ENCODE measurements at regions not wholly inside any gene's neighbourhood (a gene's known extent, or its start where the extent isn't known, plus 50 kb on each side); places are given as distances from the start of the nearest gene placed in this dataset.

DNA sequence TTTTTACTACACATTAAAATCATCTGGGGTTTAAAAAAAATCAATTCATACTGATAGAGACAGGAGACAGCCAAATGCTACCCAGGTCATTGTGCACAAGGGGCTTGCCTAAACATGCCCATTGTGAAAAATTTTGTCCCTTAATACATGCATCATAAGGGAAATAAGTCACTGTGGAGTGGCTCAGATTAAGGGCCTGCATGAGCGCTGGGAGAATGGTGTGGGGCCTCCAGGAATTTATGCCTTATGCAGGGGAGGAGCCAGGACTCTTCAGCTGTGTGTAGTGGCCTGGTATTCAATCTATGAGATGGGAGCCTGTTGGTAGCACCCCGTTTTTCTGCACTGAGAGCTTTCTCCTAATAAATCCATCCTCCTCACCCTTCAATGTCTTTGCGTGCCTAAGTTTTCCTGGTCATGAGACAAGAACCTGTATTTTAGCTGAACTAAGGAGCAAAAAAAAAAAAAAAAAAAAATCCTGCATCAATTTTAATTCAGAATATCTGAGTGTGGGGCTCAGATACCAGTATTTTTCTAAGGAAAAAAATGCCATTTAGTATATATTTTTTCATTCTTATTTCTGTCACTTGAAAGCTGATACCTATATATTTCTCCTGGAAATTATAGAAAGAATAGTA is 997.6 kb upstream of the ATXN8OS start:
- Mint-ChIP-seq H3K4me1 (ENCODE audit: low read depth) (no peaks in the 10 kb centered on the region), H3K9me3 (peaks cover 27% of the 10 kb centered on the region), H3K4me3 (no peak overlapping the region), H3K36me3 (ENCODE audit: low read depth) (no peaks in the 10 kb centered on the region), H3K27ac (no peak overlapping the region), H3K27me3 (ENCODE audit: low read depth) (no peaks in the 10 kb centered on the region)
- DNase-seq (ENCODE audit: low spot score) = no peak

DNA sequence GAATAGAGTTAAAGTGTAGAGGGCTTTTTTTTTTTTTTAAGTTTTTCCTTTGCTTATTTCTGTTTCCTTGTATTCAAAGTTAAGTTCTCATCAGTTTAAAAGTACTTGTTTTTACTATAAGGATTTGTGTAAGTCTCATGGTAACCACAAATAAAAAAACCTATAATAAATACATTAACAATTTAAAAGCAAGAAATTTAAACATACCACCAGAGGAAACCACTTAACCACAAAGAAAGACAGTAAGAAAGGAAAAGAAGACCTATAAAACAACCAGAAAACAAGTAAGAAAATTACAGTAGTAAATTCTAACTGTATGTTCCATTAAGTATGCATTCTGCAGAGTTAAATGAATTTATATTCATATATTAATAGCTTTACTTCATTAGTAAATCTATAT is 999.1 kb upstream of the ATXN8OS start:
- no peaks in the 10 kb centered on the region for H3K36me3 Mint-ChIP-seq (ENCODE audit: low read depth)
- H3K9me3 Mint-ChIP-seq = peaks cover 27% of the 10 kb centered on the region
- no peaks in the 10 kb centered on the region for H3K27me3 Mint-ChIP-seq (ENCODE audit: low read depth)
- no peak overlapping the region for H3K27ac Mint-ChIP-seq
- H3K4me3 Mint-ChIP-seq = no peak overlapping the region
- H3K4me1 Mint-ChIP-seq (ENCODE audit: low read depth) = no peaks in the 10 kb centered on the region
- DNase-seq (ENCODE audit: low spot score) = no peak

DNA sequence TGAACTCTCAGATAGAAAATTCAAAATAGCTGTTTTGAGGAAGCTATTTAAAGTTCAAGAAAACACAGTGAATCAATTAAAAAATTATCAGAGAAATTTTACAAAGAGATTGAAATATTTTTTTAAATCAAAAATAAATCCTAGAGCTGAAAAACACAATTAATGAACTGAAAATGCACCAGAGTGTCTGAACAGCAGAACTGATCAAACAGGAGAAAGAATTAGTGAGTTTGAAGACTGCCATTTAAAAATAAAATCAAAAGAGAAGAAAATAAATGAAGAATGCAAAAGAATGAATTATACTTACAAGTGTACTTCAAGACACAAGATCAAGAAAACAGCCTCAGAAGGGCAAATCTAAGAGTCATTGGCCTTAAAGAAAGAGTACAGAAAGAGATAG is 1000.2 kb upstream of the ATXN8OS start:
- no peak for DNase-seq (ENCODE audit: low spot score)
- peaks cover 31% of the 10 kb centered on the region for H3K9me3 Mint-ChIP-seq
- no peaks in the 10 kb centered on the region for H3K4me1 Mint-ChIP-seq (ENCODE audit: low read depth)
- H3K4me3 Mint-ChIP-seq = no peak overlapping the region
- H3K27me3 Mint-ChIP-seq (ENCODE audit: low read depth) = no peaks in the 10 kb centered on the region
- no peak overlapping the region for H3K27ac Mint-ChIP-seq
- H3K36me3 Mint-ChIP-seq (ENCODE audit: low read depth) = no peaks in the 10 kb centered on the region

DNA sequence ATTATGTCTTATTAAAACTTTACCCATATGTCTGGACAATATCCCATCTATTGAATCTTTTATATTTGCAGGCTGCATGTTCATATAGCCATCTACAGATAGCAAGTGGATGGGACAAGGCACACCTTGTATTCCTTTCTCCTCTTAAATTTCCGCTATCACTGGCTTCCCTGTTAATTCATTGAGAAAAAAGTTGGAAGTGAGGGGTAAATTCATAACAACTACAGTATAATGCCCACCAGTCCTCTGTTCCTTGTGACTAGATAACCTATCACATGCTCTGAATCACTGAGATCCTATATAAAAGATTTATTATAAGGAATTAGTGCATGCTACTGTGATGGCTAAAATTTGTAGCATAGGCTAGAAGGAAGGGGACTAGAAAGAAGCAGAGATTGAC is 1005.8 kb upstream of the ATXN8OS start:
- Mint-ChIP-seq H3K36me3 (ENCODE audit: low read depth) (no peaks in the 10 kb centered on the region), H3K27ac (no peak overlapping the region), H3K4me1 (ENCODE audit: low read depth) (no peaks in the 10 kb centered on the region), H3K4me3 (no peak overlapping the region), H3K9me3 (peaks cover 15% of the 10 kb centered on the region), H3K27me3 (ENCODE audit: low read depth) (no peaks in the 10 kb centered on the region)
- DNase-seq (ENCODE audit: low spot score) = no peak

DNA sequence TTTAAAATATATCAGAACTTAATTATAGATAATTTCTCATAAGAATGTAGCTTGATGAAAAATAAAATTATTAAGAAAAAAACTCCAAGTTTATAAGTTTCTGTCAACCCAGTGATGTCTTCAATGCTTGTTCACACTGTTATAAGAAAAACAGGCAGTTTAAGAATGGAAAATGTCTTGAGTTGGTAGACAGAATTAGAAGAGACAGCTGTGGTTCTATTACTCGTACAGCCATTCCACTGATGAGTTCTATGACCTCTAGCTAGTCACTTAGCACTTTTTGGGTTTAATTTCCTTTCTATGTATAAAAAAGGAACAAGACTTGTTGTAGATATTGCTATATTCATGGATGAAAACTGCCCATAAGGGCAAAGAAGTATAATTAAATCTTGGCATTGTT is 1013.1 kb upstream of the ATXN8OS start:
- Mint-ChIP-seq H3K4me1 (ENCODE audit: low read depth) (no peaks in the 10 kb centered on the region), H3K9me3 (peaks cover 28% of the 10 kb centered on the region), H3K4me3 (no peak overlapping the region), H3K27me3 (ENCODE audit: low read depth) (no peaks in the 10 kb centered on the region), H3K36me3 (ENCODE audit: low read depth) (no peaks in the 10 kb centered on the region), H3K27ac (no peak overlapping the region)
- DNase-seq (ENCODE audit: low spot score) = no peak

DNA sequence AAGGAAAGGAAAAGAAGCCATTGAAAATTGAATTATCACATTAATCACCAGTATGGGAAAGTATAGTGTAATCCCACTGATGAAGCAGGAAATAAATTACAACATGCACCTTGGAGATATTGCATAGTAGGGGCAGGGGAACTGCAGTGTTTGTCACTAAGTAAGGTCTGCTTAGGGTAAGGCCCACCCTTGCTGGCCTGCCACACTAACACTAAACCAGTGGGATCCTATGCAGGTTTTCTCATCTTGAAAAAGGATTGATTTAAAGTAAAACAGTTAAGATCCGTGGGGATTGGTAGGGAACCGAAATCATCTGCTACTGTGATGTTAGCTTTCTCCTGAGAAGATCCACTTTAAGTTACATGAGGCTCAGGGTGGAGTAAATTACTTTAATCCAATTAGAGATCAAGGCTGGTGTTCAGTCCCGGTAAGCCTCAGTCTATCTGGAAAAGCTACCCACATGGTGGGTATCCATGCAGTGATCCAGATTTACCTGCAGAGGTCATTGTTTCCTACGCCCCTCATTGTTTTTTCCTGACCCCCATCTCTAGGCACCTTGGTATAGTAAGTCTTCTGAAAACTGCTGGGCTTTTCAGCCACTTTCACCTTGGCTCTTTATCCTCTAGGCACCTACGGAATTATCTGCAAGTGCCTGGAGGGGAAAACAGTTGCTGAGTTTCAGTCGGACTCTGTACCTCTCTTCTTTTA is 1014.9 kb upstream of the ATXN8OS start:
- Mint-ChIP-seq H3K36me3 (ENCODE audit: low read depth) (no peaks in the 10 kb centered on the region), H3K9me3 (peaks cover 30% of the 10 kb centered on the region)

DNA sequence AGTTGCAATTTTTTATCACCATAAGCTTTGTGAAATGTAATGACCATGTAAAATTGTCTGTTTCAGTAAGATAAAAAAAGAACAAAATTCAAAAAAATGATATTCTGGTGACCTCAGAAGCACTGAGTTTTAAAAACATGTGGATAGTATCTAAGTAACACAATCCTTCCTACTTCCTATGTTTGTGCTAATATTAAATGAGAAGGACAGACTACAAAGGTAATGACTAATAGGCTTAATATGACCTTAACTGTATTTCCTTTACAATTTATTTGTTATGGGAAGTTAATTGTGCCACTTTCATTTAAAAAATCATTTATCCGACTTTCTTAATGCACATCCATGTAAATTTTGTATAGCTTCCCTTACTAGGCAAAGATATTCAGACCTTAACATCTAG is 1030.4 kb upstream of the ATXN8OS start:
- no peak overlapping the region for H3K27ac Mint-ChIP-seq
- no peaks in the 10 kb centered on the region for H3K4me1 Mint-ChIP-seq (ENCODE audit: low read depth)
- peaks cover 51% of the 10 kb centered on the region for H3K9me3 Mint-ChIP-seq
- no peaks in the 10 kb centered on the region for H3K36me3 Mint-ChIP-seq (ENCODE audit: low read depth)
- DNase-seq (ENCODE audit: low spot score) = no peak
- no peaks in the 10 kb centered on the region for H3K27me3 Mint-ChIP-seq (ENCODE audit: low read depth)
- H3K4me3 Mint-ChIP-seq = no peak overlapping the region

More for the DNA sequence above, 1014.9 kb upstream of the ATXN8OS start:
- H3K27ac Mint-ChIP-seq = no peak overlapping the region
- no peaks in the 10 kb centered on the region for H3K4me1 Mint-ChIP-seq (ENCODE audit: low read depth)
- H3K27me3 Mint-ChIP-seq (ENCODE audit: low read depth) = no peaks in the 10 kb centered on the region
- no peak for DNase-seq (ENCODE audit: low spot score)
- no peak overlapping the region for H3K4me3 Mint-ChIP-seq

DNA sequence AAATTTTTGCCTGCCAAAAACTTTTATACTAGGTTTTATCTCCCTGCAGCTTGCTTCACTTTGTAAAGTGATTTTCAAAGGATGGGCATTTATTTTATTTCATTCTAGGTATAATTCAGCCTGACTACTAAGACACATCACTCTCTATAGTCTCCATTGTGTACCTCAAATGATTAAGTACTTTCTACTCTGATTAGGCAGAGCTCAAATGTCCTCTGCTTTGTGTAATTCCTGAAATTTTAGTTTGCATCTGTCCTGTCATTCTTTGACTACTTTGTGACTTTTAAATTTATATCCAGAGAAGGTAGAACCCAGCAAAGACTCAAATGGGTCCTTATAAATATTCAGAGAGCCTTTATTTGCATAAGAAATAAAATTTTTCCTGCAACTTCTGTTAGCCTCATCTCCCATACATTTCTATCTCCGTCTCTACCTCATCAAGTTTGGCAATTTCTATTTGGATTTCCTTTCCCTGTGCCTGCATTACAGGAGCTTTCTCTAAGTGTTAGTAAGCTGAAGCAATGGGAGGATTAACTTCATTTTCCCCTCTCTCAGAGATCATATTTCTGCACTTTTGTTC is 1038.0 kb upstream of the ATXN8OS start:
- DNase-seq (ENCODE audit: low spot score) = no peak
- Mint-ChIP-seq H3K27ac (no peak overlapping the region), H3K4me1 (ENCODE audit: low read depth) (no peaks in the 10 kb centered on the region), H3K9me3 (peaks cover 29% of the 10 kb centered on the region), H3K4me3 (no peak overlapping the region), H3K36me3 (ENCODE audit: low read depth) (no peaks in the 10 kb centered on the region), H3K27me3 (ENCODE audit: low read depth) (no peaks in the 10 kb centered on the region)

DNA sequence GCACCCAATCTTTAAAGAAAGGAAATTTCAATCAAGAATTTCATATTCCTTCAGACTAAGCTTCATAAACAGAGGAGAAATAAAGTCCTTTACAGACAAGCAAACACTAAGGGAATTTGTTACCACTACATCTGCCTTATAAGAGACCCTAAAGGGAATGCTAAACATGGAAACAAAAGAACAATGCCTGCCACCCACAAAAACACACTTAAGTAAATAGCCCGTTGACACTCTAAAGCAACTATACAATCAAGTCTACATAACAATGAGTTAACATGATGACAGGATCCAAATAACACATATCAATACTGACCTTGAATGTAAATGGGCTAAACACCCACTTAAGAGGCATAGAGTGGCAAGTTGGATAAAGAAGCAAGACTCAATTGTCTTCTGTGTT is 1056.9 kb upstream of the ATXN8OS start:
- no peak overlapping the region for H3K27ac Mint-ChIP-seq

DNA sequence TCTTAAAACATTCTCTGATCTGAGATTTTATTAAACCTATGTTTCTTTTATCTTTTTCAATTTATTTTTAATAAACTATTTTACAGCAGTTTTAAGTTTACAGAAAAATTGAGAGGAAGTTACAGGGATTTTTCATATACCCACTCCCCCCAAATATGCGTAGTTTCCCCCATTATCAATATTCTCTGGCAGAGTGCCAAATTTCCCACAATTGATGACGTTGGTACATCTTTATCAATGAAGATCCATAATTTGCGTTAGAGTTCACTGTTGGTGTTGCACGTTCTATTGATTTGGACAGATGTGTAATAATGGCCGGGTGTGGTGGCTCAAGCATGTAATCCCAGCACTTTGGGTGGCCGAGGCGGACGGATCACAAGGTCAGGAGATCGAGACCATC is 1063.0 kb upstream of the ATXN8OS start:
- DNase-seq (ENCODE audit: low spot score) = no peak
- Mint-ChIP-seq H3K36me3 (ENCODE audit: low read depth) (no peaks in the 10 kb centered on the region), H3K4me1 (ENCODE audit: low read depth) (no peaks in the 10 kb centered on the region), H3K27ac (no peak overlapping the region), H3K9me3 (peaks cover 55% of the 10 kb centered on the region), H3K4me3 (no peak overlapping the region), H3K27me3 (ENCODE audit: low read depth) (no peaks in the 10 kb centered on the region)

More for the DNA sequence above, 1056.9 kb upstream of the ATXN8OS start:
- Mint-ChIP-seq H3K4me1 (ENCODE audit: low read depth) (no peaks in the 10 kb centered on the region), H3K4me3 (no peak overlapping the region), H3K36me3 (ENCODE audit: low read depth) (no peaks in the 10 kb centered on the region), H3K27me3 (ENCODE audit: low read depth) (no peaks in the 10 kb centered on the region), H3K9me3 (peaks cover 62% of the 10 kb centered on the region)
- DNase-seq (ENCODE audit: low spot score) = no peak

DNA sequence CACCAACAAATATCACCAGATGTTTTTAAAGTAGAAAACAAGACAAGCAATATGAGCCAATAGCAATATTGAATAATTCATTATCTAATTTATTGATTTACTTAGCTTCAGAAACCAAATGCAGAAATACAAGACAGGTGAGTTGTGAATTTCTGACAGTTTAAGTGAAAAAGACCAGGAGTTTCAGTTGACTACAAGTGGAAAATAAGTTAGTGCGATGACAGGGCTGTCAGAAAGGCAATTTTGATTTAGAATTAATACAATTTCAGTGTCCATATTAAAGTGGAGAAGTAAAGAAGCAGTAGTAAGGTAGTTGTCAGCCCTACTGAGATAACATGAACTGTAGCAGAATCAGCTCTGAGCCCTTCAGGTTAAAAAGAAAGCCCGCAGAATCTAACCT is 1066.7 kb upstream of the ATXN8OS start:
- no peak overlapping the region for H3K27ac Mint-ChIP-seq
- DNase-seq (ENCODE audit: low spot score) = no peak
- H3K36me3 Mint-ChIP-seq (ENCODE audit: low read depth) = no peaks in the 10 kb centered on the region
- peaks cover 50% of the 10 kb centered on the region for H3K9me3 Mint-ChIP-seq
- H3K4me3 Mint-ChIP-seq = no peak overlapping the region
- H3K4me1 Mint-ChIP-seq (ENCODE audit: low read depth) = no peaks in the 10 kb centered on the region
- no peaks in the 10 kb centered on the region for H3K27me3 Mint-ChIP-seq (ENCODE audit: low read depth)

DNA sequence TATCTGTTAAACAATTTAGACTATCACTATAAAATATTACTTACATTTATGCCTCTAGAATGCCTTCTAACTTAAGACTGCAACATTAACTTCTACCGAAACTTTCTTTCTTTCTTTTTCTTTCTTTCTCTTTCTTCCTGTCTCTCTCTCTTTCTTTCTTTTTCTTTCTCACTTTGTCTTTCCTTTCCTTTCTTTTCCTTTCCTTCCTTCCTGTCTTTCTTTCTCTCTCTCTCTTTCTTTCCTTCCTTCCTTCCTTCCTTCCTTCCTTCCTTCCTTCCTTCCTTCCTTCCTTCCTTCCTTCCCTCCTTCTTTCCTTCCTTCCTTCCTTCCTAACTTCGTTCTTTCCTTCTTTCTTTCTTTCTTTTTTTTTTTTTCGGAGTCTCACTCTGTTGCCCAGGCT is 1071.9 kb upstream of the ATXN8OS start:
- Mint-ChIP-seq H3K27ac (no peak overlapping the region), H3K4me3 (no peak overlapping the region), H3K36me3 (ENCODE audit: low read depth) (no peaks in the 10 kb centered on the region), H3K4me1 (ENCODE audit: low read depth) (no peaks in the 10 kb centered on the region), H3K9me3 (peaks cover 20% of the 10 kb centered on the region), H3K27me3 (ENCODE audit: low read depth) (no peaks in the 10 kb centered on the region)
- no peak for DNase-seq (ENCODE audit: low spot score)

DNA sequence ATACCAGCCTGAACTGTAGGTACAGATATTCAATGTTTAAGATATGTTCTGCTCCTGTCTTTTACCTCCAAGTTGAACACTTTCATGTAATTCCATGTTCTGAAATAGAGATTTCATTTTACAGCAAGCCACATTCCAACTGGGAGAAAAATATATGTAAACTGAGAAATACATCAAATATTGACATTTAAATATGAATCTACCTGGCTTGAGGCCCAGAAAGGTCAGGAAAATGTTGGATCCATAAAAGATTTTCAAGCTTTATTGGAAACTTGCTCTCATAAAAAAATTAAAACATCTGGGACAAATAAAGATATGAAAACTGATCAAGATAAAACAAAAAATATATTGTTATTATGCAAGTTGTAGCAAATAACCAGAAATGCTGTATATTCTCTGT is 1078.7 kb upstream of the ATXN8OS start:
- Mint-ChIP-seq H3K27me3 (ENCODE audit: low read depth) (no peaks in the 10 kb centered on the region), H3K4me1 (ENCODE audit: low read depth) (no peaks in the 10 kb centered on the region), H3K4me3 (no peak overlapping the region), H3K9me3 (peaks cover 19% of the 10 kb centered on the region), H3K27ac (no peak overlapping the region), H3K36me3 (ENCODE audit: low read depth) (no peaks in the 10 kb centered on the region)
- no peak for DNase-seq (ENCODE audit: low spot score)

DNA sequence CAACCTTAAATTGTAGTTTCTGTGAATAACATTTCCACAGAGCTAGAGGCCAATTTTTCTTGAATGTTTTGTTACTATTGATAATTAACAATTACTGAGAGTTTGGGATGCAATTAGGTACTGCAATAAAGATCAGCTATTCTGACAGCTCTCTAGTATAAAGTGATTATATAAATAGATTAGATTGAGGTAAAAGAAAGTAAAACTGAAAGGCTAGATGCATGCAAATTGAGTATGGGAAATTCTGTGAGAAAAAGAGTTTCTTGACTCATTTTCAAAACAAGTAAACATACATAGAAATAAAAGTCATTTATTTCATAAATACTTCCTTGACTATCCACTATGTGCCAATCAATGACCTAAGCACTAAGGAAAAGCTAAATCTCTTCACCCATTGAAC is 1087.5 kb upstream of the ATXN8OS start:
- H3K36me3 Mint-ChIP-seq (ENCODE audit: low read depth) = no peaks in the 10 kb centered on the region
- DNase-seq (ENCODE audit: low spot score) = no peak
- no peaks in the 10 kb centered on the region for H3K27me3 Mint-ChIP-seq (ENCODE audit: low read depth)
- no peak overlapping the region for H3K27ac Mint-ChIP-seq
- no peak overlapping the region for H3K4me3 Mint-ChIP-seq
- H3K4me1 Mint-ChIP-seq (ENCODE audit: low read depth) = no peaks in the 10 kb centered on the region
- H3K9me3 Mint-ChIP-seq = peaks cover 24% of the 10 kb centered on the region

All from T-helper 2 cell treated with Interferon-gamma antibody and Interleukin-4, amounts not matched to agents 5 μg/mL and 100 μg/mL, for 36 hours (primary cell).